IMR-90 (cell line): ENCODE measurements at regions not wholly inside any gene's neighbourhood (a gene's known extent, or its start where the extent isn't known, plus 50 kb on each side); places are given as distances from the start of the nearest gene placed in this dataset.

Source experiments
- ATAC-seq: fragments of 200-7000 bp; cut with Tn5 transposase; 2 replicates; pipeline ENCODE4 v1.9.1; 2020; ENCODE audit warnings: low read depth, mild to moderate bottlenecking, moderate library complexity
- BruUV-seq: library from RNA; stranded (reverse); fragments of 400-500 nt; replicated peaks from 2 replicates; lab custom pipeline; 2021; lab: Mats Ljungman, UMichigan
- CTCF ChIA-PET: fragments of 300-600 bp; formaldehyde crosslinking; extraction: SDS; loops from one replicate; lab custom pipeline; 2021; ENCODE audit warnings: antibody characterized with exemption; lab: Yijun Ruan, JAX
- POLR2A ChIA-PET: fragments of 300-600 bp; sonication (Branson Sonifier 250); formaldehyde crosslinking; loops from one replicate; lab custom pipeline; 2022; ENCODE audit warnings: antibody characterized with exemption; ENCODE audit not compliant: unreplicated experiment; lab: Charles Lee
- DNase-seq: peaks from one replicate; pipeline ENCODE4 v3.0.0; 2013
- H2AFZ ChIP-seq: replicated peaks from 2 replicates; pipeline ENCODE3; 2013; ENCODE audit warnings: low read length, mild to moderate bottlenecking; ENCODE audit not compliant: poor library complexity
- H2AK5ac ChIP-seq: 2 replicates; pipeline ENCODE4 v1.6.1; 2013; ENCODE audit warnings: low read depth, low read length, inconsistent platforms
- H2AK9ac ChIP-seq: replicated peaks from 2 replicates; pipeline ENCODE3; 2013; ENCODE audit warnings: mild to moderate bottlenecking, low read depth, low read length, moderate library complexity; ENCODE audit not compliant: poor library complexity
- H2BK120ac ChIP-seq: 2 replicates; pipeline ENCODE4 v1.6.1; 2013; ENCODE audit warnings: low read depth, low read length, inconsistent platforms
- H2BK15ac ChIP-seq: 3 replicates; pipeline ENCODE4 v1.6.1; 2013; ENCODE audit warnings: low read depth, low read length, inconsistent platforms
- H2BK20ac ChIP-seq: 2 replicates; pipeline ENCODE4 v1.6.1; 2013; ENCODE audit warnings: low read depth, mild to moderate bottlenecking, inconsistent platforms, low read length, moderate library complexity
- H2BK5ac ChIP-seq: 2 replicates; pipeline ENCODE4 v1.6.1; 2013; ENCODE audit warnings: mild to moderate bottlenecking, low read depth, low read length, inconsistent platforms; ENCODE audit not compliant: poor library complexity, severe bottlenecking
- H3K14ac ChIP-seq: replicated peaks from 2 replicates; pipeline ENCODE4 v1.6.1; 2013; ENCODE audit warnings: low read depth, low read length, inconsistent platforms
- H3K18ac ChIP-seq: 2 replicates; pipeline ENCODE4 v1.6.1; 2013; ENCODE audit warnings: low read depth, low read length, control low read depth
- H3K23ac ChIP-seq: 2 replicates; pipeline ENCODE4 v1.6.1; 2013; ENCODE audit warnings: low read depth, low read length, inconsistent platforms
- H3K27ac ChIP-seq: 2 replicates; pipeline ENCODE4 v1.5.1; 2013; ENCODE audit warnings: mild to moderate bottlenecking, control low read depth, low read length; ENCODE audit not compliant: insufficient read depth
- H3K27me3 ChIP-seq: 2 replicates; pipeline ENCODE4 v1.6.1; 2013; ENCODE audit warnings: low read length; ENCODE audit not compliant: control insufficient read depth, insufficient read depth
- H3K36me3 ChIP-seq: 2 replicates; pipeline ENCODE4 v1.6.1; 2013; ENCODE audit warnings: low read length, mixed read lengths; ENCODE audit not compliant: control insufficient read depth, insufficient read depth
- H3K4ac ChIP-seq: 2 replicates; pipeline ENCODE4 v1.6.1; 2013; ENCODE audit warnings: low read depth, low read length, inconsistent platforms
- H3K4me1 ChIP-seq: 2 replicates; pipeline ENCODE4 v1.6.1; 2013; ENCODE audit warnings: low read length, mixed read lengths; ENCODE audit not compliant: control insufficient read depth, insufficient read depth
- H3K4me2 ChIP-seq: 2 replicates; pipeline ENCODE4 v1.6.1; 2013; ENCODE audit warnings: low read depth, mild to moderate bottlenecking, control low read depth, low read length, moderate library complexity
- H3K4me3 ChIP-seq: 2 replicates; pipeline ENCODE4 v1.5.1; 2013; ENCODE audit warnings: low read depth, mild to moderate bottlenecking, control low read depth, low read length, moderate library complexity; ENCODE audit not compliant: insufficient read depth
- H3K56ac ChIP-seq: 2 replicates; pipeline ENCODE4 v1.6.1; 2013; ENCODE audit warnings: low read length, inconsistent platforms; ENCODE audit not compliant: insufficient read depth; ENCODE audit errors: extremely low read depth
- H3K79me1 ChIP-seq, 2 experiments: 2 replicates each; pipeline ENCODE4 v1.6.1; 2013; ENCODE audit warnings: low read length in 2 of 2, inconsistent platforms in 1 of 2, low read depth in 1 of 2
- H3K9ac ChIP-seq: 2 replicates; pipeline ENCODE4 v1.6.1; 2013; ENCODE audit warnings: low read depth, low read length, control low read depth
- H3K9me1 ChIP-seq: 2 replicates; pipeline ENCODE4 v1.6.1; 2013; ENCODE audit warnings: low read length, inconsistent platforms; ENCODE audit not compliant: insufficient read depth
- H3K9me3 ChIP-seq: 2 replicates; pipeline ENCODE4 v1.6.1; 2013; ENCODE audit warnings: low read length; ENCODE audit not compliant: control insufficient read depth, insufficient read depth
- H4K20me1 ChIP-seq: 2 replicates; pipeline ENCODE4 v1.6.1; 2013; ENCODE audit warnings: low read length, inconsistent platforms; ENCODE audit not compliant: insufficient read depth
- H4K5ac ChIP-seq: 2 replicates; pipeline ENCODE4 v1.6.1; 2013; ENCODE audit warnings: mild to moderate bottlenecking, low read depth, low read length, control low read depth
- H4K8ac ChIP-seq, 2 experiments: 2 replicates each; pipeline ENCODE4 v1.6.1; 2013; ENCODE audit warnings: low read depth in 2 of 2, low read length in 2 of 2, control low read depth in 1 of 2, inconsistent platforms in 1 of 2
- H4K91ac ChIP-seq: 2 replicates; pipeline ENCODE4 v1.6.1; 2013; ENCODE audit warnings: low read depth, low read length, inconsistent platforms; ENCODE audit not compliant: insufficient read depth
- BHLHE40 ChIP-seq: fragments of 150-350 bp; IDR thresholded peaks from 2 replicates; pipeline ENCODE4 v1.6.1; 2016; ENCODE audit warnings: mild to moderate bottlenecking, low read depth, low read length
- CEBPB ChIP-seq: IDR thresholded peaks from 2 replicates; pipeline ENCODE4 v1.6.1; 2012; ENCODE audit warnings: low read depth, low read length, improper control_type of control experiment
- CHD1 ChIP-seq: IDR thresholded peaks from 2 replicates; pipeline ENCODE4 v1.6.1; 2012; ENCODE audit warnings: low read depth, low read length, improper control_type of control experiment
- FOS ChIP-seq: fragments of 150-350 bp; IDR thresholded peaks from 2 replicates; pipeline ENCODE4 v1.6.1; 2016; ENCODE audit warnings: low read depth, low read length
- MAFK ChIP-seq: IDR thresholded peaks from 2 replicates; pipeline ENCODE4 v1.6.1; 2012; ENCODE audit warnings: low read depth, low read length, improper control_type of control experiment
- MAZ ChIP-seq: IDR thresholded peaks from 2 replicates; pipeline ENCODE4 v1.6.1; 2012; ENCODE audit warnings: low read depth, mild to moderate bottlenecking, low read length, improper control_type of control experiment, moderate library complexity, borderline replicate concordance
- MXI1 ChIP-seq: IDR thresholded peaks from 2 replicates; pipeline ENCODE4 v1.6.1; 2012; ENCODE audit warnings: low read depth, mild to moderate bottlenecking, low read length, moderate library complexity, borderline replicate concordance
- POLR2A ChIP-seq: IDR thresholded peaks from 2 replicates; pipeline ENCODE4 v1.6.1; 2012; ENCODE audit warnings: mild to moderate bottlenecking, low read depth, low read length
- RAD21 ChIP-seq: IDR thresholded peaks from 2 replicates; pipeline ENCODE4 v1.6.1; 2012; ENCODE audit warnings: low read length, improper control_type of control experiment
- RCOR1 ChIP-seq: IDR thresholded peaks from 2 replicates; pipeline ENCODE4 v1.6.1; 2012; ENCODE audit warnings: mild to moderate bottlenecking, low read length, improper control_type of control experiment; ENCODE audit not compliant: insufficient replicate concordance
- RFX5 ChIP-seq: IDR thresholded peaks from 2 replicates; pipeline ENCODE4 v1.8.0; 2012; ENCODE audit warnings: low read depth, mild to moderate bottlenecking, low read length, moderate library complexity
- USF2 ChIP-seq: fragments of 150-350 bp; IDR thresholded peaks from 2 replicates; pipeline ENCODE4 v1.6.1; 2017; ENCODE audit warnings: mild to moderate bottlenecking, antibody characterized with exemption, low read length, low read depth
- WGBS, 2 experiments: methylation state at CpG; one replicate each; pipeline versions ENCODE4 v1.1.5 to v1.1.7; 2013; ENCODE audit warnings: missing lambda C conversion rate in 2 of 2; ENCODE audit not compliant: insufficient read length in 1 of 2; ENCODE audit errors: extremely low coverage in 2 of 2; 5-methylcytosine and 5-hydroxymethylcytosine counted together
- dilution Hi-C: fragments of 300-500 bp; cut with HindIII; formaldehyde crosslinking; loops from one replicate; pipeline ENCODE4 v1.14.3; 2018; ENCODE audit warnings: low sequenced_read_pairs; ENCODE audit not compliant: unreplicated experiment
- in situ Hi-C: fragments of 300-500 bp; cut with MboI; formaldehyde crosslinking; loops from 3 replicates; pipeline ENCODE4 v1.14.3; 2019; ENCODE audit warnings: low sequenced_read_pairs, inconsistent platforms, mixed read lengths
- intact Hi-C: fragments of 100-400 bp; cut with micrococcal nuclease; formaldehyde crosslinking; loops from 2 replicates; pipeline ENCODE4 v1.10.0; 2022
- TF ChIP-seq, protein P1 (sequence below): fragments of 150-350 bp; IDR thresholded peaks from 2 replicates; pipeline ENCODE4 v1.6.1; 2016; ENCODE audit warnings: low read depth, mild to moderate bottlenecking, low read length, moderate library complexity, borderline replicate concordance
- TF ChIP-seq, protein P2 (sequence below): conservative IDR thresholded peaks from 2 replicates; pipeline ENCODE4 v1.5.1; 2012; ENCODE audit warnings: mild to moderate bottlenecking, low read depth, low read length, improper control_type of control experiment

- Histone ChIP-seq H3K27me3 (no peaks in the 10 kb centered on the region), H2AFZ (no peak overlapping the region), H4K91ac (no peak overlapping the region), H2BK15ac (no peak overlapping the region), H3K4me2 (no peak overlapping the region), H3K18ac (no peak overlapping the region), H3K79me1 (no peaks in the 10 kb centered on the region), H3K27ac (no peak overlapping the region), H3K14ac (no peak overlapping the region), H2AK5ac (no peak overlapping the region), H3K23ac (no peak overlapping the region), H4K8ac (no peak overlapping the region), H3K56ac (no peak overlapping the region), H3K9me1 (no peaks in the 10 kb centered on the region), H3K9me3 (no peaks in the 10 kb centered on the region), H2BK20ac (no peak overlapping the region), H3K36me3 (no peaks in the 10 kb centered on the region), H2AK9ac (no peak overlapping the region), H3K4me3 (no peak overlapping the region), H3K4ac (no peak overlapping the region), H2BK120ac (no peak overlapping the region), H4K5ac (no peak overlapping the region), H2BK5ac (no peak overlapping the region), H4K20me1 (no peaks in the 10 kb centered on the region), H3K4me1 (no peaks in the 10 kb centered on the region), H3K9ac (no peak overlapping the region)
- in situ Hi-C loops (no loop called here), intact Hi-C loops (no loop called here), dilution Hi-C loops (no loop called here)
- POLR2A ChIA-PET = no interaction called here
- no TSS peak for BruUV-seq
- CTCF ChIA-PET = no interaction called here
- DNase-seq (no peak), ATAC-seq (no peak)
- TF ChIP-seq RFX5 = no peak
- no peak for TF ChIP-seq POLR2A
- TF ChIP-seq FOS = no peak
- TF ChIP-seq RAD21 = no peak
- no peak for TF ChIP-seq CEBPB
- TF ChIP-seq MAZ = no peak
- TF ChIP-seq USF2 = no peak
- no peak for TF ChIP-seq BHLHE40
- TF ChIP-seq RCOR1 = no peak
- TF ChIP-seq, protein P1, sequence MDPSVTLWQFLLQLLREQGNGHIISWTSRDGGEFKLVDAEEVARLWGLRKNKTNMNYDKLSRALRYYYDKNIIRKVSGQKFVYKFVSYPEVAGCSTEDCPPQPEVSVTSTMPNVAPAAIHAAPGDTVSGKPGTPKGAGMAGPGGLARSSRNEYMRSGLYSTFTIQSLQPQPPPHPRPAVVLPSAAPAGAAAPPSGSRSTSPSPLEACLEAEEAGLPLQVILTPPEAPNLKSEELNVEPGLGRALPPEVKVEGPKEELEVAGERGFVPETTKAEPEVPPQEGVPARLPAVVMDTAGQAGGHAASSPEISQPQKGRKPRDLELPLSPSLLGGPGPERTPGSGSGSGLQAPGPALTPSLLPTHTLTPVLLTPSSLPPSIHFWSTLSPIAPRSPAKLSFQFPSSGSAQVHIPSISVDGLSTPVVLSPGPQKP = no peak
- TF ChIP-seq MXI1 = no peak
- no peak for TF ChIP-seq CHD1
- no peak for TF ChIP-seq MAFK
- TF ChIP-seq, protein P2, sequence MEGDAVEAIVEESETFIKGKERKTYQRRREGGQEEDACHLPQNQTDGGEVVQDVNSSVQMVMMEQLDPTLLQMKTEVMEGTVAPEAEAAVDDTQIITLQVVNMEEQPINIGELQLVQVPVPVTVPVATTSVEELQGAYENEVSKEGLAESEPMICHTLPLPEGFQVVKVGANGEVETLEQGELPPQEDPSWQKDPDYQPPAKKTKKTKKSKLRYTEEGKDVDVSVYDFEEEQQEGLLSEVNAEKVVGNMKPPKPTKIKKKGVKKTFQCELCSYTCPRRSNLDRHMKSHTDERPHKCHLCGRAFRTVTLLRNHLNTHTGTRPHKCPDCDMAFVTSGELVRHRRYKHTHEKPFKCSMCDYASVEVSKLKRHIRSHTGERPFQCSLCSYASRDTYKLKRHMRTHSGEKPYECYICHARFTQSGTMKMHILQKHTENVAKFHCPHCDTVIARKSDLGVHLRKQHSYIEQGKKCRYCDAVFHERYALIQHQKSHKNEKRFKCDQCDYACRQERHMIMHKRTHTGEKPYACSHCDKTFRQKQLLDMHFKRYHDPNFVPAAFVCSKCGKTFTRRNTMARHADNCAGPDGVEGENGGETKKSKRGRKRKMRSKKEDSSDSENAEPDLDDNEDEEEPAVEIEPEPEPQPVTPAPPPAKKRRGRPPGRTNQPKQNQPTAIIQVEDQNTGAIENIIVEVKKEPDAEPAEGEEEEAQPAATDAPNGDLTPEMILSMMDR = no peak
- no CpG with 5 or more reads among the region's 2 CpGs for WGBS, 2 experiments
Measured at GRCh38 chr6:103255132-103255531, 1604.6 kb downstream of the HACE1 start.
